ENCODE measurements at regions not wholly inside any gene's neighbourhood (a gene's known extent, or its start where the extent isn't known, plus 50 kb on each side); places are given as distances from the start of the nearest gene placed in this dataset.

DNA sequence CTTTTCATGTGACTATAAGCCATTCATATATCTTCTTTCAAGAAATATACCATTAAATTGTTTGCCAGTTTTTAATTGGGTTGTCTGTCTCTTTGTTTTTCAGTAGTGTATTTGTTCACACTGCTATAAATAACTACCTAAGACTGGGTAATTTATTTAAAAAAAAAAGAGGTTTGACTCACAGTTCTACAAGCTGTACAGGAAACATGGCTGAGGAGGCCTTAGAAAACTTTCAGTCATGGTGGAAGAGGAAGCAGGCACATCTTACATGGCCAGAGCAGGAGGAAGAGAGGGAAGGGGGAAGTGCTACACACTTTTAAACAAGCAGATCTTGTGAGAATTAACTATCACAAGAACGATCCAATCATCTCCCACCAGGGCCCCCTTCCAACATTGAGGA is 255.3 kb downstream of the EPM2A start:
- TF ChIP-seq, protein P1, sequence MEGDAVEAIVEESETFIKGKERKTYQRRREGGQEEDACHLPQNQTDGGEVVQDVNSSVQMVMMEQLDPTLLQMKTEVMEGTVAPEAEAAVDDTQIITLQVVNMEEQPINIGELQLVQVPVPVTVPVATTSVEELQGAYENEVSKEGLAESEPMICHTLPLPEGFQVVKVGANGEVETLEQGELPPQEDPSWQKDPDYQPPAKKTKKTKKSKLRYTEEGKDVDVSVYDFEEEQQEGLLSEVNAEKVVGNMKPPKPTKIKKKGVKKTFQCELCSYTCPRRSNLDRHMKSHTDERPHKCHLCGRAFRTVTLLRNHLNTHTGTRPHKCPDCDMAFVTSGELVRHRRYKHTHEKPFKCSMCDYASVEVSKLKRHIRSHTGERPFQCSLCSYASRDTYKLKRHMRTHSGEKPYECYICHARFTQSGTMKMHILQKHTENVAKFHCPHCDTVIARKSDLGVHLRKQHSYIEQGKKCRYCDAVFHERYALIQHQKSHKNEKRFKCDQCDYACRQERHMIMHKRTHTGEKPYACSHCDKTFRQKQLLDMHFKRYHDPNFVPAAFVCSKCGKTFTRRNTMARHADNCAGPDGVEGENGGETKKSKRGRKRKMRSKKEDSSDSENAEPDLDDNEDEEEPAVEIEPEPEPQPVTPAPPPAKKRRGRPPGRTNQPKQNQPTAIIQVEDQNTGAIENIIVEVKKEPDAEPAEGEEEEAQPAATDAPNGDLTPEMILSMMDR (IDR thresholded peaks at IDR 0.05), result no peak
- DNase-seq, result no peak
- no peak for FAIRE-seq
- no peaks in the 10 kb centered on the region for H3K4me1 ChIP-seq
- no peak for ATAC-seq
- no peak overlapping the region for H3K4me3 ChIP-seq
- WGBS, 2 donors, result 67 to 78% methylated on average over 1 of the region's 1 CpG
- intact Hi-C loops (cut with DNase I), result no loop called here
- H3K27ac ChIP-seq, result no peak overlapping the region
- H3K36me3 ChIP-seq, result no peaks in the 10 kb centered on the region
- H3K9me3 ChIP-seq, result no peaks in the 10 kb centered on the region
- no peaks in the 10 kb centered on the region for H3K27me3 ChIP-seq

DNA sequence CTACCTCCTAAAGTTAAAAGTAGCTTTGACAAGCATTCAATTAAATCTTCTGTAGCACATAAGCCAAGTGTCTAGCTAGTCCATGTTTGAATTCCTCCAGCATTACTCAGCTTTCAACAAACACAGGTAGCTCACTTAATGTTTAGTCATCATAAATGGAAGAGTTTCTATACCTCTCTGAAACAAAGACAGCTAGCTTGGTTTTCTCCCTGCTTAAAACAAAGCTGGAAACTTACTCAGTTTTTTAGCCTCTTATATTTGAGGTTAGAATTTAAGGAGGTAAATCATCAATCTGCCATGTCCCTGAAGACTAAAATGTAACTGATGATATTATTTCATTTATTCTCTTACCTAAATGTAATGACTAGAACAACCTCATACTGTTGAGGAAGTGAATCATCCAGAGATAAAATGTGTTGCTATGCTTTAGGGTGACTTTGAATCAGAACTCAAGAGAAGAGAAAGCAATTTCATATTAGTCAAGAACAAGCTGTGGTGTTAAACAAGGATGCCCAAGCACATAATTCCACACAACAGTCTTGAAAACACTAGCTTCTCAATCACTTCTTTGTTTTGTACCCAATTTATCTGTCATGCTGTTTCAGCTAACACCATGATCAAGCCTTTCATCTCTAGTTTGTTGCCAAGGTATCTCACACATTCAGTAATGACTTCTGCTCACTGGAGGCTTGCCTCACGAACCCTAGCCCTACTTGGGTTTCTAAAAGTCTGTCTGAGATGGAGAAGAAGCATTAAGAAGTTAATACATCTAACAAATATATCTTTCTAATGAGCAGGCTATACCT is 251.9 kb downstream of the EPM2A start:
- TF ChIP-seq, protein P1 (IDR thresholded peaks at IDR 0.05), result no peak
- WGBS, 2 donors, result 32 to 43% methylated on average over 1 of the region's 1 CpG
- intact Hi-C loops (cut with DNase I), result no loop called here
- H3K4me3 ChIP-seq, result no peak overlapping the region
- no peaks in the 10 kb centered on the region for H3K4me1 ChIP-seq
- FAIRE-seq, result no peak
- ATAC-seq, result peak in 1 of 4 donors; percentile 58
- no peaks in the 10 kb centered on the region for H3K36me3 ChIP-seq
- DNase-seq, result no peak
- no peaks in the 10 kb centered on the region for H3K9me3 ChIP-seq
- H3K27ac ChIP-seq, result no peak overlapping the region
- H3K27me3 ChIP-seq, result no peaks in the 10 kb centered on the region

DNA sequence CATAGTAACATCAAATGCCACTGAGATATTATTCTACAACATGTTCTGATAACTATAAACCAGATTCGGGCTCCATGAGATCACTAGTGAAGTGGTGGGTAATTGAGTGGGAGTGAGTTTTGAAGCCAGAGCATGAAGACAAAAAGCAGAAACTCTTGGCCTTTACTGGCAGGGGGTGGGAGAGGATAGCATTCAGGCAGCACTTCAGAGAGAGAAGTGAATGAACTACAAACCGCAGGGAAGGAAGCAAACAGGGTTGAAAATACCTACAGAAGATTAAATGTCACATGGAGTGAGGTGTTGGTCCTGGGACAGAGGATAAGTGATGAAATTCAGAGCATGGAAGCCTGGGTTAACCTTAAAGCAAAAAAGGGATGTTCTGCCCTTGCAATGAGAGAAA is 250.0 kb downstream of the EPM2A start:
- DNase-seq (no peak), ATAC-seq (no peak), FAIRE-seq (no peak)
- Histone ChIP-seq H3K27me3 (no peaks in the 10 kb centered on the region), H3K4me3 (no peak overlapping the region), H3K4me1 (no peaks in the 10 kb centered on the region), H3K27ac (no peak overlapping the region), H3K9me3 (no peaks in the 10 kb centered on the region), H3K36me3 (no peaks in the 10 kb centered on the region)
- TF ChIP-seq, protein P1 (IDR thresholded peaks at IDR 0.05), result no peak
- intact Hi-C loops (cut with DNase I), result no loop called here
- WGBS, 2 donors, result 29 to 55% methylated on average over 2 of the region's 2 CpGs

DNA sequence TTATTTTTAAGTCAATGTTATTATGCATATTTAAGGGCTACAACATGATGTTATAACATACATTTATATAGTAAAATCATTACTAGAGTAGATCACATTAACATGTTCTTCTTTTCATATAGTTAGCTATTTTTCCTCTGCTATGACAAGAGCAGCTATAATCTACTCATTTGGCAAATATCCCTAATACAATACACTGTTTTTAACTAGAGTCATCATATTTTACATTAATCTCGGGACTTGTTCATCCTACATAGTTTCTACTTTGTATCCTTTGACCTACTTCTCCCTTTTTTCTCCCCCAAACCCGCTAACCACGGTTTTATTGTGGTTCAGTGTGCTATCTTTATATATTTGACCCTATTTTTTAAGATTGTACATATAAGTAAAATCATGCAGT is 249.0 kb downstream of the EPM2A start:
- no peak for FAIRE-seq
- no peak for DNase-seq
- Histone ChIP-seq H3K36me3 (no peaks in the 10 kb centered on the region), H3K27me3 (no peaks in the 10 kb centered on the region), H3K9me3 (no peaks in the 10 kb centered on the region), H3K4me1 (no peaks in the 10 kb centered on the region), H3K27ac (no peak overlapping the region), H3K4me3 (no peak overlapping the region)
- intact Hi-C loops (cut with DNase I), result no loop called here
- no peak for ATAC-seq
- WGBS, 2 donors, result 43 to 57% methylated on average over 3 of the region's 3 CpGs
- TF ChIP-seq, protein P1 (IDR thresholded peaks at IDR 0.05), result no peak

DNA sequence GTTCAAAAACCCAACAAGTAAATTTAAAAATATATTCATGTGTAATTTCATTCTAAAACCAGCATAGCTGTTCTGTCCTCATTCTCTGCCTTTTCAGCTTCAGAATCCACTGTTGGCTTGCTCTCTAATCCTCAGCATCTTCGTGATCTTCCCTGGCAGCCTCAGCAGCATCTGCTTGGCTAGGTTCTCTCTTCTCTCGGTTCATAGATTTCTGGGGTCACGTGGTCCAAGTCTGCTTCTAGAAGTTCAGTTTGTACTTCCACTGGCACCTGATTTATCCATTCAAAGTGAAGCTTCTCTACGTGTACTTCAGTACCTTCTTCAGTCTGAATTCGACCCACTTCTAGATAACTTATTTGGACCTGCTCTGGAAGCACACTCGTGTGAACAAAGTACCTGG is 245.7 kb downstream of the EPM2A start:
- DNase-seq (no peak), ATAC-seq (no peak), FAIRE-seq (no peak)
- H3K27ac ChIP-seq, result no peak overlapping the region
- no peaks in the 10 kb centered on the region for H3K27me3 ChIP-seq
- H3K4me1 ChIP-seq, result no peaks in the 10 kb centered on the region
- no peaks in the 10 kb centered on the region for H3K36me3 ChIP-seq
- H3K9me3 ChIP-seq, result no peaks in the 10 kb centered on the region
- 56 to 68% methylated on average over 6 of the region's 6 CpGs for WGBS, 2 donors
- TF ChIP-seq, protein P1 (IDR thresholded peaks at IDR 0.05), result no peak
- H3K4me3 ChIP-seq, result no peak overlapping the region
- intact Hi-C loops (cut with DNase I), result no loop called here
